MM.1S (cell line): ENCODE measurements at regions not wholly inside any gene's neighbourhood (a gene's known extent, or its start where the extent isn't known, plus 50 kb on each side); places are given as distances from the start of the nearest gene placed in this dataset.

Experiments
- EZH2 ChIP-seq: fragments of 300-600 bp; sonication (generic); optimal IDR thresholded peaks from 2 replicates; pipeline ENCODE3; 2017; ENCODE audit warnings: low read depth, mild to moderate bottlenecking, antibody characterized with exemption, low read length, mixed read lengths
- EZH2phosphoT487 ChIP-seq: fragments of 300-600 bp; sonication (generic); IDR thresholded peaks from 2 replicates; pipeline ENCODE4 v1.6.1; 2018; ENCODE audit warnings: antibody characterized with exemption, low read length
- TF ChIP-seq, protein P1 (sequence below): fragments of 300-600 bp; sonication (generic); IDR thresholded peaks from 2 replicates; pipeline ENCODE4 v1.5.1; 2016; ENCODE audit warnings: antibody characterized with exemption, low read length, mixed read lengths

GRCh38 chr5:138663561-138663960 lies 88.4 kb upstream of the HSPA9 start:
- TF ChIP-seq, protein P1, sequence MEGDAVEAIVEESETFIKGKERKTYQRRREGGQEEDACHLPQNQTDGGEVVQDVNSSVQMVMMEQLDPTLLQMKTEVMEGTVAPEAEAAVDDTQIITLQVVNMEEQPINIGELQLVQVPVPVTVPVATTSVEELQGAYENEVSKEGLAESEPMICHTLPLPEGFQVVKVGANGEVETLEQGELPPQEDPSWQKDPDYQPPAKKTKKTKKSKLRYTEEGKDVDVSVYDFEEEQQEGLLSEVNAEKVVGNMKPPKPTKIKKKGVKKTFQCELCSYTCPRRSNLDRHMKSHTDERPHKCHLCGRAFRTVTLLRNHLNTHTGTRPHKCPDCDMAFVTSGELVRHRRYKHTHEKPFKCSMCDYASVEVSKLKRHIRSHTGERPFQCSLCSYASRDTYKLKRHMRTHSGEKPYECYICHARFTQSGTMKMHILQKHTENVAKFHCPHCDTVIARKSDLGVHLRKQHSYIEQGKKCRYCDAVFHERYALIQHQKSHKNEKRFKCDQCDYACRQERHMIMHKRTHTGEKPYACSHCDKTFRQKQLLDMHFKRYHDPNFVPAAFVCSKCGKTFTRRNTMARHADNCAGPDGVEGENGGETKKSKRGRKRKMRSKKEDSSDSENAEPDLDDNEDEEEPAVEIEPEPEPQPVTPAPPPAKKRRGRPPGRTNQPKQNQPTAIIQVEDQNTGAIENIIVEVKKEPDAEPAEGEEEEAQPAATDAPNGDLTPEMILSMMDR, result no peak
- TF ChIP-seq EZH2, result no peak
- TF ChIP-seq EZH2phosphoT487, result no peak
